ENCODE measurements at regions not wholly inside any gene's neighbourhood (a gene's known extent, or its start where the extent isn't known, plus 50 kb on each side); places are given as distances from the start of the nearest gene placed in this dataset.

DNA sequence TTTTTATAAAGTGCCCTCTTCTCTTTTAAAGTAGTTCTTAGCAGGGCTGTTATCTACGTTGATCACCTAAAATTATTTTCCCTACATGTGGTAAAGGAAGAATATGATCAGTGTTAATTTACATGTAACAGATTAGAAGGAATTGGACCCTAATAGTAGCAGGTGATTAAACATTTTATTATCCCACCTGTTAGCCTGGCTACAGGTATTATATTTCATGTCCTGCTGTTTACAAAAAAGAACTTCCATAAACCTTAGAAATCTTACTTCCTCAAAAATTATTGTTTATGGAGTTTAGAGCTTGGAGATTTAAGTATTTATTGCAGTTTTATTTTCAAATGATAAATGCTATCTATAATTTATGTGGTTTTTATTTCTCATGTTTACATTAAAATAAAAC lies 1226.7 kb downstream of the UQCRFS1 start:
- TF ChIP-seq USF2 (CRISPR knock-in tag; IDR thresholded peaks at IDR 0.05) (no peak), ETV6 (CRISPR knock-in tag; IDR thresholded peaks at IDR 0.05) (no peak), ATF3 (CRISPR knock-in tag; conservative IDR thresholded peaks at IDR 0.05) (no peak), ZNF532 (CRISPR knock-in tag; IDR thresholded peaks at IDR 0.05; ENCODE audit: borderline replicate concordance) (no peak), ZNF263 (CRISPR knock-in tag; IDR thresholded peaks at IDR 0.05; ENCODE audit: low read depth) (no peak), ZNF671 (CRISPR knock-in tag; IDR thresholded peaks at IDR 0.05) (no peak), PREB (CRISPR knock-in tag; IDR thresholded peaks at IDR 0.05; ENCODE audit: borderline replicate concordance) (no peak)
- TF ChIP-seq, protein P1, sequence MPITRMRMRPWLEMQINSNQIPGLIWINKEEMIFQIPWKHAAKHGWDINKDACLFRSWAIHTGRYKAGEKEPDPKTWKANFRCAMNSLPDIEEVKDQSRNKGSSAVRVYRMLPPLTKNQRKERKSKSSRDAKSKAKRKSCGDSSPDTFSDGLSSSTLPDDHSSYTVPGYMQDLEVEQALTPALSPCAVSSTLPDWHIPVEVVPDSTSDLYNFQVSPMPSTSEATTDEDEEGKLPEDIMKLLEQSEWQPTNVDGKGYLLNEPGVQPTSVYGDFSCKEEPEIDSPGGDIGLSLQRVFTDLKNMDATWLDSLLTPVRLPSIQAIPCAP (CRISPR knock-in tag; IDR thresholded peaks at IDR 0.05), result no peak
- TF ChIP-seq, protein P2, sequence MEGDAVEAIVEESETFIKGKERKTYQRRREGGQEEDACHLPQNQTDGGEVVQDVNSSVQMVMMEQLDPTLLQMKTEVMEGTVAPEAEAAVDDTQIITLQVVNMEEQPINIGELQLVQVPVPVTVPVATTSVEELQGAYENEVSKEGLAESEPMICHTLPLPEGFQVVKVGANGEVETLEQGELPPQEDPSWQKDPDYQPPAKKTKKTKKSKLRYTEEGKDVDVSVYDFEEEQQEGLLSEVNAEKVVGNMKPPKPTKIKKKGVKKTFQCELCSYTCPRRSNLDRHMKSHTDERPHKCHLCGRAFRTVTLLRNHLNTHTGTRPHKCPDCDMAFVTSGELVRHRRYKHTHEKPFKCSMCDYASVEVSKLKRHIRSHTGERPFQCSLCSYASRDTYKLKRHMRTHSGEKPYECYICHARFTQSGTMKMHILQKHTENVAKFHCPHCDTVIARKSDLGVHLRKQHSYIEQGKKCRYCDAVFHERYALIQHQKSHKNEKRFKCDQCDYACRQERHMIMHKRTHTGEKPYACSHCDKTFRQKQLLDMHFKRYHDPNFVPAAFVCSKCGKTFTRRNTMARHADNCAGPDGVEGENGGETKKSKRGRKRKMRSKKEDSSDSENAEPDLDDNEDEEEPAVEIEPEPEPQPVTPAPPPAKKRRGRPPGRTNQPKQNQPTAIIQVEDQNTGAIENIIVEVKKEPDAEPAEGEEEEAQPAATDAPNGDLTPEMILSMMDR (IDR thresholded peaks at IDR 0.05), result no peak
- TF ChIP-seq, protein P3, sequence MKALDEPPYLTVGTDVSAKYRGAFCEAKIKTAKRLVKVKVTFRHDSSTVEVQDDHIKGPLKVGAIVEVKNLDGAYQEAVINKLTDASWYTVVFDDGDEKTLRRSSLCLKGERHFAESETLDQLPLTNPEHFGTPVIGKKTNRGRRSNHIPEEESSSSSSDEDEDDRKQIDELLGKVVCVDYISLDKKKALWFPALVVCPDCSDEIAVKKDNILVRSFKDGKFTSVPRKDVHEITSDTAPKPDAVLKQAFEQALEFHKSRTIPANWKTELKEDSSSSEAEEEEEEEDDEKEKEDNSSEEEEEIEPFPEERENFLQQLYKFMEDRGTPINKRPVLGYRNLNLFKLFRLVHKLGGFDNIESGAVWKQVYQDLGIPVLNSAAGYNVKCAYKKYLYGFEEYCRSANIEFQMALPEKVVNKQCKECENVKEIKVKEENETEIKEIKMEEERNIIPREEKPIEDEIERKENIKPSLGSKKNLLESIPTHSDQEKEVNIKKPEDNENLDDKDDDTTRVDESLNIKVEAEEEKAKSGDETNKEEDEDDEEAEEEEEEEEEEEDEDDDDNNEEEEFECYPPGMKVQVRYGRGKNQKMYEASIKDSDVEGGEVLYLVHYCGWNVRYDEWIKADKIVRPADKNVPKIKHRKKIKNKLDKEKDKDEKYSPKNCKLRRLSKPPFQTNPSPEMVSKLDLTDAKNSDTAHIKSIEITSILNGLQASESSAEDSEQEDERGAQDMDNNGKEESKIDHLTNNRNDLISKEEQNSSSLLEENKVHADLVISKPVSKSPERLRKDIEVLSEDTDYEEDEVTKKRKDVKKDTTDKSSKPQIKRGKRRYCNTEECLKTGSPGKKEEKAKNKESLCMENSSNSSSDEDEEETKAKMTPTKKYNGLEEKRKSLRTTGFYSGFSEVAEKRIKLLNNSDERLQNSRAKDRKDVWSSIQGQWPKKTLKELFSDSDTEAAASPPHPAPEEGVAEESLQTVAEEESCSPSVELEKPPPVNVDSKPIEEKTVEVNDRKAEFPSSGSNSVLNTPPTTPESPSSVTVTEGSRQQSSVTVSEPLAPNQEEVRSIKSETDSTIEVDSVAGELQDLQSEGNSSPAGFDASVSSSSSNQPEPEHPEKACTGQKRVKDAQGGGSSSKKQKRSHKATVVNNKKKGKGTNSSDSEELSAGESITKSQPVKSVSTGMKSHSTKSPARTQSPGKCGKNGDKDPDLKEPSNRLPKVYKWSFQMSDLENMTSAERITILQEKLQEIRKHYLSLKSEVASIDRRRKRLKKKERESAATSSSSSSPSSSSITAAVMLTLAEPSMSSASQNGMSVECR (CRISPR knock-in tag; IDR thresholded peaks at IDR 0.05; ENCODE audit: borderline replicate concordance), result no peak

Data from WTC11 (cell line).